Fibroblast of the aortic adventitia (primary cell): ENCODE measurements at regions not wholly inside any gene's neighbourhood (a gene's known extent, or its start where the extent isn't known, plus 50 kb on each side); places are given as distances from the start of the nearest gene placed in this dataset.

Experiments used
- DNase-seq: peaks from one replicate; pipeline ENCODE4 v3.0.0-alpha.2; 2010; ENCODE audit warnings: low read depth
- H3K4me3 ChIP-seq: 2 replicates; pipeline ENCODE4 v1.5.1; 2011; ENCODE audit warnings: low read depth, mild to moderate bottlenecking, control low read depth, low read length, moderate library complexity
- TF ChIP-seq, protein P1 (sequence below): IDR thresholded peaks from 2 replicates; pipeline ENCODE4 v1.5.1; 2011; ENCODE audit warnings: mild to moderate bottlenecking, low read length, control low read depth, inconsistent platforms; ENCODE audit not compliant: insufficient read depth

GRCh38 chr7:67705850-67706249 is 709.2 kb downstream of the TYW1 start:
- no peak for DNase-seq
- no peak overlapping the region for H3K4me3 ChIP-seq
- TF ChIP-seq, protein P1, sequence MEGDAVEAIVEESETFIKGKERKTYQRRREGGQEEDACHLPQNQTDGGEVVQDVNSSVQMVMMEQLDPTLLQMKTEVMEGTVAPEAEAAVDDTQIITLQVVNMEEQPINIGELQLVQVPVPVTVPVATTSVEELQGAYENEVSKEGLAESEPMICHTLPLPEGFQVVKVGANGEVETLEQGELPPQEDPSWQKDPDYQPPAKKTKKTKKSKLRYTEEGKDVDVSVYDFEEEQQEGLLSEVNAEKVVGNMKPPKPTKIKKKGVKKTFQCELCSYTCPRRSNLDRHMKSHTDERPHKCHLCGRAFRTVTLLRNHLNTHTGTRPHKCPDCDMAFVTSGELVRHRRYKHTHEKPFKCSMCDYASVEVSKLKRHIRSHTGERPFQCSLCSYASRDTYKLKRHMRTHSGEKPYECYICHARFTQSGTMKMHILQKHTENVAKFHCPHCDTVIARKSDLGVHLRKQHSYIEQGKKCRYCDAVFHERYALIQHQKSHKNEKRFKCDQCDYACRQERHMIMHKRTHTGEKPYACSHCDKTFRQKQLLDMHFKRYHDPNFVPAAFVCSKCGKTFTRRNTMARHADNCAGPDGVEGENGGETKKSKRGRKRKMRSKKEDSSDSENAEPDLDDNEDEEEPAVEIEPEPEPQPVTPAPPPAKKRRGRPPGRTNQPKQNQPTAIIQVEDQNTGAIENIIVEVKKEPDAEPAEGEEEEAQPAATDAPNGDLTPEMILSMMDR = no peak

DNA sequence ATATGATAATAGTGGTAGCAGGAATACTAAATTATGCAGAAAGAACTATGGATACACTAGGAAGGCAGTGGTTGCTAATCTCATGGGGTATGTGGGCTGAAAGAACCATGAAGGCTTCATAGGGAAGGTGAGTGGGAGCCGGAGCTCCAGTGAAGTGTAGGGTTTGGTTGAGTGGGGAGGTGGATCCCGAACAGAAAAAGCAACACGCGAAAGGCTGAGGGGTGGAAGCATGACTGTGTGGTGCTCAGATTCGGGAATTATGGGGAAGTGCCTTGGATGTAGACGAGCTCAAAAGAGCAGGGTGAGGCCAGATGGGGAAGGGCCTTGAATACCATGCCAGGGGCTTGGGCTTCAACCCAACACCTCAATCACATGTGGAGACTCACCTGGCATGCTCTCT is 715.1 kb downstream of the TYW1 start:
- no peak for DNase-seq
- no peak overlapping the region for H3K4me3 ChIP-seq
- TF ChIP-seq, protein P1 = no peak

GRCh38 chr7:67713451-67714056 is 716.9 kb downstream of the TYW1 start:
- no peak overlapping the region for H3K4me3 ChIP-seq
- TF ChIP-seq, protein P1 = no peak
- DNase-seq = no peak

DNA sequence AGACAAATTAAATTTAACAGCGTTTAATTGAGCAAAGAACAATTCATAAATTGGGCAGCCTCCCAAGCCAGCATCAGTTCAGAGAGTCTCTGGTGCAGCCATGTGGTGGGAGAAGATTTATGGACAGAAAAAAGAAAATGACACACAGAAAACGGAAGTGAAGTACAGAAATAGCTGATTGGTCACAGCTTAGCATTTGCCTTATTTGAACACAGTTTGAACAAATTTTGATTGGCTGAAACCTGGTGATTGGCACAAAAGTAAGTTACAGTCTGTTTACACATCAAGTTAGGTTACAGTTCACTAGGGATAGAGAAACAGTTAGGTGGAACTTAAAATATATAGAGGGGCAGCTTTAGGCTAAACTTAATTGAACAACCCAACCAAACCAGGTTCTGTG is 720.1 kb downstream of the TYW1 start:
- TF ChIP-seq, protein P1 = no peak
- H3K4me3 ChIP-seq = no peak overlapping the region
- no peak for DNase-seq

GRCh38 chr7:67723591-67723990 is 727.0 kb downstream of the TYW1 start:
- no peak overlapping the region for H3K4me3 ChIP-seq
- TF ChIP-seq, protein P1 = no peak
- no peak for DNase-seq

- TF ChIP-seq, protein P1 = no peak
Measured at GRCh38 chr7:67724435-67724834, 727.8 kb downstream of the TYW1 start.

DNA sequence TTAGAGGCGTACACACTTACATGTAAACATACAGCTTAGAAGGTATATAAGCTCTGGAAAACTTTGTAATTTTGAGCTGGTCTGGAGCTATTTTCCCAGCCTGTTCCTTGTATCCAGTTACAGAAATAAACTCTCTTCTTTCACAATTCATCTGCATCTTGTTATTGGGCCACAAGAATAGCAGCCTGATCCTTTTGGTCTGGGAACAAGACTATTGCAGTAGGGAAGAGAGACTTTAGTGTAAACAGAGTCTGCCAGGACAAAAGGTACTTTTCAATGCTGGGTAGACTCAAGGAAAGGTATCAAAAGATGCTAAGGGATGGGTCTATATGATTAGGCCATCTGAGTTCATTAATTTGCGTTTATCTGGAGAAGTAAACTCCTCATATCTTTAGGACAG is 728.3 kb downstream of the TYW1 start:
- TF ChIP-seq, protein P1 = no peak

More at GRCh38 chr7:67724435-67724834, 727.8 kb downstream of the TYW1 start:
- no peak for DNase-seq
- H3K4me3 ChIP-seq = no peak overlapping the region

More for the DNA sequence above, 728.3 kb downstream of the TYW1 start:
- no peak for DNase-seq
- H3K4me3 ChIP-seq = no peak overlapping the region
